HEK293 (cell line): ENCODE measurements at regions not wholly inside any gene's neighbourhood (a gene's known extent, or its start where the extent isn't known, plus 50 kb on each side); places are given as distances from the start of the nearest gene placed in this dataset.

Source experiments
- CTCF ChIA-PET: fragments of 350-600 bp; formaldehyde crosslinking; extraction: SDS; loops from one replicate; lab custom pipeline; 2021; ENCODE audit warnings: antibody characterized with exemption; lab: Yijun Ruan, JAX
- POLR2A ChIA-PET: fragments of 300-600 bp; formaldehyde crosslinking; extraction: SDS; loops from one replicate; lab custom pipeline; 2020; ENCODE audit warnings: antibody characterized with exemption, inconsistent platforms; lab: Yijun Ruan, JAX
- H3K27ac ChIP-seq: fragments of 200-500 bp; sonication (Bioruptor generic); 2 replicates; pipeline ENCODE4 v1.5.1; 2014; ENCODE audit warnings: low read depth, low read length, control low read depth, inconsistent platforms; ENCODE audit errors: extremely low read depth
- H3K36me3 ChIP-seq, 2 experiments: fragments of 200-500 bp in 1 of 2; sonication (Bioruptor generic) in 1 of 2; 1 replicate in 1 of 2; 2 replicates in 1 of 2; pipeline ENCODE4 v1.5.1; 2014 to 2017; ENCODE audit warnings: inconsistent platforms in 2 of 2, low read length in 2 of 2; ENCODE audit not compliant: control insufficient read depth in 2 of 2, insufficient read depth in 1 of 2
- H3K4me1 ChIP-seq: fragments of 200-500 bp; sonication (Bioruptor generic); 2 replicates; pipeline ENCODE4 v1.5.1; 2014; ENCODE audit warnings: mild to moderate bottlenecking, low read length, inconsistent platforms; ENCODE audit not compliant: control insufficient read depth, insufficient read depth
- H3K4me3 ChIP-seq: 2 replicates; pipeline ENCODE4 v1.5.1; 2011; ENCODE audit warnings: low read depth, mild to moderate bottlenecking, control low read depth, low read length, moderate library complexity
- H3K9me3 ChIP-seq: fragments of 200-500 bp; sonication (Bioruptor generic); 2 replicates; pipeline ENCODE4 v1.5.1; 2014; ENCODE audit warnings: low read depth, low read length, inconsistent platforms; ENCODE audit not compliant: control insufficient read depth, insufficient read depth
- GFI1B ChIP-seq: fragments of 450-650 bp; formaldehyde crosslinking; IDR thresholded peaks from 2 replicates; pipeline ENCODE4 v1.5.1; 2016; ENCODE audit warnings: missing biosample characterization, missing genetic modification characterization
- IKZF3 ChIP-seq: fragments of 450-650 bp; IDR thresholded peaks from 2 replicates; pipeline ENCODE4 v1.5.0; 2018; ENCODE audit warnings: missing biosample characterization, mild to moderate bottlenecking, missing genetic modification characterization, moderate library complexity
- OVOL3 ChIP-seq: fragments of 450-650 bp; formaldehyde crosslinking; IDR thresholded peaks from 2 replicates; pipeline ENCODE4 v1.5.1; 2016; ENCODE audit warnings: missing biosample characterization, missing genetic modification characterization
- SCRT1 ChIP-seq: fragments of 450-650 bp; formaldehyde crosslinking; IDR thresholded peaks from 2 replicates; pipeline ENCODE4 v1.5.1; 2016; ENCODE audit warnings: missing biosample characterization, missing genetic modification characterization, borderline replicate concordance
- WT1 ChIP-seq: fragments of 450-650 bp; formaldehyde crosslinking; IDR thresholded peaks from 2 replicates; pipeline ENCODE4 v1.5.1; 2016; ENCODE audit warnings: missing biosample characterization, missing genetic modification characterization
- YY2 ChIP-seq: fragments of 450-650 bp; formaldehyde crosslinking; IDR thresholded peaks from 2 replicates; pipeline ENCODE4 v1.5.1; 2016; ENCODE audit warnings: missing biosample characterization, missing genetic modification characterization
- ZBTB26 ChIP-seq: fragments of 450-650 bp; formaldehyde crosslinking; optimal IDR thresholded peaks from 2 replicates; pipeline ENCODE3; 2016; ENCODE audit warnings: missing biosample characterization, mild to moderate bottlenecking, missing genetic modification characterization
- ZBTB8A ChIP-seq: fragments of 450-650 bp; formaldehyde crosslinking; IDR thresholded peaks from 2 replicates; pipeline ENCODE4 v1.5.1; 2016; ENCODE audit warnings: missing biosample characterization, missing genetic modification characterization
- ZFHX2 ChIP-seq: fragments of 450-650 bp; formaldehyde crosslinking; conservative IDR thresholded peaks from 2 replicates; pipeline ENCODE4 v1.5.1; 2016; ENCODE audit warnings: missing biosample characterization, missing genetic modification characterization
- ZFP3 ChIP-seq: fragments of 450-650 bp; formaldehyde crosslinking; IDR thresholded peaks from 2 replicates; pipeline ENCODE4 v1.5.1; 2016; ENCODE audit warnings: low read depth, missing biosample characterization, missing genetic modification characterization
- ZNF10 ChIP-seq: fragments of 450-650 bp; formaldehyde crosslinking; IDR thresholded peaks from 2 replicates; pipeline ENCODE4 v1.5.1; 2017; ENCODE audit warnings: missing biosample characterization, missing genetic modification characterization
- ZNF132 ChIP-seq: fragments of 450-650 bp; formaldehyde crosslinking; IDR thresholded peaks from 2 replicates; pipeline ENCODE4 v1.5.1; 2017; ENCODE audit warnings: missing biosample characterization, missing genetic modification characterization, borderline replicate concordance
- ZNF2 ChIP-seq: fragments of 450-650 bp; formaldehyde crosslinking; IDR thresholded peaks from 2 replicates; pipeline ENCODE4 v1.5.1; 2016; ENCODE audit warnings: missing biosample characterization, missing genetic modification characterization
- ZNF202 ChIP-seq: fragments of 450-650 bp; formaldehyde crosslinking; IDR thresholded peaks from 2 replicates; pipeline ENCODE4 v1.5.1; 2016; ENCODE audit warnings: missing biosample characterization, missing genetic modification characterization, borderline replicate concordance
- ZNF221 ChIP-seq: fragments of 450-650 bp; formaldehyde crosslinking; IDR thresholded peaks from 2 replicates; pipeline ENCODE4 v1.5.1; 2017; ENCODE audit warnings: missing biosample characterization, missing genetic modification characterization, borderline replicate concordance
- ZNF239 ChIP-seq: fragments of 450-650 bp; formaldehyde crosslinking; IDR thresholded peaks from 2 replicates; pipeline ENCODE4 v1.5.1; 2016; ENCODE audit warnings: missing biosample characterization, missing genetic modification characterization
- ZNF266 ChIP-seq: fragments of 450-650 bp; formaldehyde crosslinking; IDR thresholded peaks from 2 replicates; pipeline ENCODE4 v1.5.1; 2016; ENCODE audit warnings: missing biosample characterization, missing genetic modification characterization, low read depth
- ZNF416 ChIP-seq: fragments of 450-650 bp; formaldehyde crosslinking; IDR thresholded peaks from 2 replicates; pipeline ENCODE4 v1.5.1; 2016; ENCODE audit warnings: missing biosample characterization, missing genetic modification characterization
- ZNF48 ChIP-seq: fragments of 450-650 bp; formaldehyde crosslinking; IDR thresholded peaks from 2 replicates; pipeline ENCODE4 v1.5.1; 2016; ENCODE audit warnings: missing biosample characterization, missing genetic modification characterization
- ZNF571 ChIP-seq: fragments of 450-650 bp; formaldehyde crosslinking; IDR thresholded peaks from 2 replicates; pipeline ENCODE4 v1.5.0; 2017; ENCODE audit warnings: missing biosample characterization, missing genetic modification characterization
- ZNF600 ChIP-seq: fragments of 450-650 bp; formaldehyde crosslinking; IDR thresholded peaks from 2 replicates; pipeline ENCODE4 v1.5.1; 2016; ENCODE audit warnings: missing biosample characterization, missing genetic modification characterization
- ZNF610 ChIP-seq: fragments of 450-650 bp; formaldehyde crosslinking; IDR thresholded peaks from 2 replicates; pipeline ENCODE4 v1.5.1; 2016; ENCODE audit warnings: missing biosample characterization, missing genetic modification characterization, borderline replicate concordance
- ZNF621 ChIP-seq: fragments of 450-650 bp; formaldehyde crosslinking; IDR thresholded peaks from 2 replicates; pipeline ENCODE4 v1.5.1; 2017; ENCODE audit warnings: missing biosample characterization, missing genetic modification characterization
- ZNF645 ChIP-seq: fragments of 450-650 bp; formaldehyde crosslinking; IDR thresholded peaks from 2 replicates; pipeline ENCODE4; 2016; ENCODE audit warnings: missing biosample characterization, missing genetic modification characterization
- ZNF76 ChIP-seq: fragments of 450-650 bp; formaldehyde crosslinking; IDR thresholded peaks from 2 replicates; pipeline ENCODE4; 2016; ENCODE audit warnings: low read depth, missing biosample characterization, missing genetic modification characterization, borderline replicate concordance
- ZSCAN16 ChIP-seq: fragments of 450-650 bp; formaldehyde crosslinking; IDR thresholded peaks from 2 replicates; pipeline ENCODE4 v1.5.1; 2016; ENCODE audit warnings: missing biosample characterization, missing genetic modification characterization
- ZSCAN5A ChIP-seq: fragments of 450-650 bp; formaldehyde crosslinking; IDR thresholded peaks from 2 replicates; pipeline ENCODE4 v1.5.1; 2016; ENCODE audit warnings: missing biosample characterization, missing genetic modification characterization
- TF ChIP-seq, protein P1 (sequence below): fragments of 450-650 bp; formaldehyde crosslinking; IDR thresholded peaks from 2 replicates; pipeline ENCODE4 v1.5.1; 2016; ENCODE audit warnings: missing biosample characterization, missing genetic modification characterization
- TF ChIP-seq, protein P2 (sequence below): fragments of 450-650 bp; formaldehyde crosslinking; IDR thresholded peaks from 2 replicates; pipeline ENCODE4 v1.5.1; 2016; ENCODE audit warnings: missing biosample characterization, missing genetic modification characterization
- TF ChIP-seq, protein P3 (sequence below): fragments of 450-650 bp; formaldehyde crosslinking; IDR thresholded peaks from 2 replicates; pipeline ENCODE4 v1.5.1; 2017; ENCODE audit warnings: missing biosample characterization, missing genetic modification characterization

GRCh38 chr11:82047200-82047599 is 686.5 kb downstream of the FAM181B start:
- CTCF ChIA-PET = interaction anchor here (0.6 kb wide), 1 partner anchor 68 kb away, joined by 3 read pairs; no protein-coding TSS in a partner anchor
- H3K27ac ChIP-seq = no peak overlapping the region

DNA sequence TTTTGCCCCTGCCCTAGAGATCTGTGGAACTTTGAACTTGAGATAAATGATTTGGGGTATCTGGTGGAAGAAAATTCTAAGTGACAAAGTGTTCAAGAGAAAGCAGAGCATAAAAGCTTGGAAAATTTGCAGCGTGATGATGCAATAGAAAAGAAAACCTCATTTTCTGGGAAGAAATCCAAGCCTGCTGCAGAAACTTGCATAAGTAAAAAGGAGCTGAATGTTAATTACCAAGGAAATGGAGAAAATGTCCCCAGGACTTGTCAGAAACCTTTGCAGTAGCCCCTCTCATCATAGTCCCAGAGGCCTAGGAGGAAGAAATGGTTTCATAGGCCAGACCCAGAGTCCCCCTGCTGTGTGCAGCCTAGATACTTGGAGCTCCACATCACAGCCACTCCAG is 686.9 kb downstream of the FAM181B start:
- no peak overlapping the region for H3K4me3 ChIP-seq
- no peaks in the 10 kb centered on the region for H3K36me3 ChIP-seq
- H3K9me3 ChIP-seq = no peaks in the 10 kb centered on the region
- no peak overlapping the region for H3K27ac ChIP-seq
- TF ChIP-seq YY2 = no peak
- no peak for TF ChIP-seq ZNF202 (tag by site-specific recombination)
- TF ChIP-seq ZNF239 (tag by site-specific recombination) = no peak
- TF ChIP-seq ZNF221 (tag by site-specific recombination) = no peak
- no peak for TF ChIP-seq ZSCAN5A (tag by site-specific recombination)
- TF ChIP-seq ZNF416 (tag by site-specific recombination) = no peak
- TF ChIP-seq GFI1B (tag by site-specific recombination) = no peak
- no peak for TF ChIP-seq ZNF266 (tag by site-specific recombination)
- no peak for TF ChIP-seq ZNF621 (tag by site-specific recombination)
- TF ChIP-seq ZNF610 = no peak
- TF ChIP-seq, protein P1, sequence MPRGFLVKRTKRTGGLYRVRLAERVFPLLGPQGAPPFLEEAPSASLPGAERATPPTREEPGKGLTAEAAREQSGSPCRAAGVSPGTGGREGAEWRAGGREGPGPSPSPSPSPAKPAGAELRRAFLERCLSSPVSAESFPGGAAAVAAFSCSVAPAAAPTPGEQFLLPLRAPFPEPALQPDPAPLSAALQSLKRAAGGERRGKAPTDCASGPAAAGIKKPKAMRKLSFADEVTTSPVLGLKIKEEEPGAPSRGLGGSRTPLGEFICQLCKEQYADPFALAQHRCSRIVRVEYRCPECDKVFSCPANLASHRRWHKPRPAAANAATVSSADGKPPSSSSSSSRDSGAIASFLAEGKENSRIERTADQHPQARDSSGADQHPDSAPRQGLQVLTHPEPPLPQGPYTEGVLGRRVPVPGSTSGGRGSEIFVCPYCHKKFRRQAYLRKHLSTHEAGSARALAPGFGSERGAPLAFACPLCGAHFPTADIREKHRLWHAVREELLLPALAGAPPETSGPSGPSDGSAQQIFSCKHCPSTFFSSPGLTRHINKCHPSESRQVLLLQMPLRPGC (tag by site-specific recombination) = no peak
- CTCF ChIA-PET = no interaction called here
- no peaks in the 10 kb centered on the region for H3K4me1 ChIP-seq
- POLR2A ChIA-PET = no interaction called here

More at GRCh38 chr11:82047200-82047599, 686.5 kb downstream of the FAM181B start:
- no peaks in the 10 kb centered on the region for H3K36me3 ChIP-seq
- H3K9me3 ChIP-seq = no peaks in the 10 kb centered on the region
- no peak for TF ChIP-seq ZNF645 (tag by site-specific recombination)
- no peak for TF ChIP-seq ZSCAN16 (tag by site-specific recombination)
- TF ChIP-seq WT1 (tag by site-specific recombination) = no peak
- no peak for TF ChIP-seq ZNF48 (tag by site-specific recombination)
- no peak for TF ChIP-seq ZNF76 (tag by site-specific recombination)
- TF ChIP-seq, protein P2, sequence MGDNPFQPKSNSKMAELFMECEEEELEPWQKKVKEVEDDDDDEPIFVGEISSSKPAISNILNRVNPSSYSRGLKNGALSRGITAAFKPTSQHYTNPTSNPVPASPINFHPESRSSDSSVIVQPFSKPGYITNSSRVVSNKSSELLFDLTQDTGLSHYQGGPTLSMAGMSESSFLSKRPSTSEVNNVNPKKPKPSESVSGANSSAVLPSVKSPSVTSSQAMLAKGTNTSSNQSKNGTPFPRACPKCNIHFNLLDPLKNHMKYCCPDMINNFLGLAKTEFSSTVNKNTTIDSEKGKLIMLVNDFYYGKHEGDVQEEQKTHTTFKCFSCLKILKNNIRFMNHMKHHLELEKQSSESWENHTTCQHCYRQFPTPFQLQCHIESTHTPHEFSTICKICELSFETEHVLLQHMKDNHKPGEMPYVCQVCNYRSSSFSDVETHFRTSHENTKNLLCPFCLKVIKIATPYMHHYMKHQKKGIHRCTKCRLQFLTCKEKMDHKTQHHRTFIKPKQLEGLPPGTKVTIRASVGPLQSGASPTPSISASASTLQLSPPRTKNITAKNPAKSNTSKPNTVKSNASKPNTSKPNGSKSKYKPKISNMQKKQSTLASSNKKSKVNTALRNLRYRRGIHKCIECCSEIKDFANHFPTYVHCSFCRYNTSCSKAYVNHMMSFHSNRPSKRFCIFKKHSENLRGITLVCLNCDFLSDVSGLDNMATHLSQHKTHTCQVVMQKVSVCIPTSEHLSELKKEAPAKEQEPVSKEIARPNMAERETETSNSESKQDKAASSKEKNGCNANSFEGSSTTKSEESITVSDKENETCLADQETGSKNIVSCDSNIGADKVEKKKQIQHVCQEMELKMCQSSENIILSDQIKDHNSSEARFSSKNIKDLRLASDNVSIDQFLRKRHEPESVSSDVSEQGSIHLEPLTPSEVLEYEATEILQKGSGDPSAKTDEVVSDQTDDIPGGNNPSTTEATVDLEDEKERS = no peak
- TF ChIP-seq ZNF132 (tag by site-specific recombination) = no peak
- TF ChIP-seq, protein P3, sequence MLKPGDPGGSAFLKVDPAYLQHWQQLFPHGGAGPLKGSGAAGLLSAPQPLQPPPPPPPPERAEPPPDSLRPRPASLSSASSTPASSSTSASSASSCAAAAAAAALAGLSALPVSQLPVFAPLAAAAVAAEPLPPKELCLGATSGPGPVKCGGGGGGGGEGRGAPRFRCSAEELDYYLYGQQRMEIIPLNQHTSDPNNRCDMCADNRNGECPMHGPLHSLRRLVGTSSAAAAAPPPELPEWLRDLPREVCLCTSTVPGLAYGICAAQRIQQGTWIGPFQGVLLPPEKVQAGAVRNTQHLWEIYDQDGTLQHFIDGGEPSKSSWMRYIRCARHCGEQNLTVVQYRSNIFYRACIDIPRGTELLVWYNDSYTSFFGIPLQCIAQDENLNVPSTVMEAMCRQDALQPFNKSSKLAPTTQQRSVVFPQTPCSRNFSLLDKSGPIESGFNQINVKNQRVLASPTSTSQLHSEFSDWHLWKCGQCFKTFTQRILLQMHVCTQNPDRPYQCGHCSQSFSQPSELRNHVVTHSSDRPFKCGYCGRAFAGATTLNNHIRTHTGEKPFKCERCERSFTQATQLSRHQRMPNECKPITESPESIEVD (tag by site-specific recombination) = no peak
- TF ChIP-seq OVOL3 (tag by site-specific recombination) = no peak
- no peak for TF ChIP-seq ZNF10 (tag by site-specific recombination)
- TF ChIP-seq ZNF2 = no peak
- TF ChIP-seq SCRT1 = no peak
- TF ChIP-seq ZBTB8A (tag by site-specific recombination) = no peak
- no peak for TF ChIP-seq ZFP3 (tag by site-specific recombination)
- TF ChIP-seq ZBTB26 (tag by site-specific recombination) = no peak
- TF ChIP-seq ZNF600 (tag by site-specific recombination) = no peak
- no peak for TF ChIP-seq ZFHX2 (tag by site-specific recombination)
- no peak for TF ChIP-seq IKZF3 (tag by site-specific recombination)
- no peak for TF ChIP-seq ZNF571 (tag by site-specific recombination)
- H3K4me3 ChIP-seq = no peak overlapping the region
- POLR2A ChIA-PET = no interaction called here
- no peaks in the 10 kb centered on the region for H3K4me1 ChIP-seq
